ENCODE measurements at regions not wholly inside any gene's neighbourhood (a gene's known extent, or its start where the extent isn't known, plus 50 kb on each side); places are given as distances from the start of the nearest gene placed in this dataset.

DNA sequence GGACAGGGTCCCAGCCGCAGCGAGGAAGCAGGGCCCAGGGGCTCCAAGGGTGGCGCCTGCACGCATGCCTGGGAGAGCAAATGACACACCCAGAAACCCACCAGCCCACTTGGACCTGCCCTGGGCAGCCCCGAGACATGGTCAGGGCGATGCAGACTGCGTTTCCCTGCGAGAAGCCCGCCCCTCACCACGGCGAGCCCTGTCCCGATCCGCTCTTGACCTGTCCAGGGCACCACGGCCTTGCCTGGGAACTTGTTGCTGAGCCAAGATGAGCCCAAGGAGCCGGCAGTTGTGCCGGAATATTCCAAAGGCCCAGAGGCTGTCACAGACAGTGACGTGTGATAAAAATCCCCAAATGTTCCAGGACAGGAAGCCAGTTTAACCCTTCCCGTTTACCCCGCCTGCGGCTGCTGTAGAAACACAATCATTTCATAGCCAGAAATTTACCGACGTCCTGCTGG, 78.1 kb downstream of the SIK1 start:
- intact Hi-C loops (cut with micrococcal nuclease) = no loop called here
- no peaks in the 10 kb centered on the region for H3K27me3 ChIP-seq (ENCODE audit: control insufficient read depth in 2 of 2, insufficient read depth in 2 of 2, low read length in 2 of 2)
- TF ChIP-seq FOS (IDR thresholded peaks at IDR 0.05; ENCODE audit: borderline replicate concordance, insufficient read depth, low read length) (no peak), GATA2 (IDR thresholded peaks at IDR 0.05; ENCODE audit: insufficient read depth, insufficient read length, low read depth, low read length) (no peak), POLR2AphosphoS5 (IDR thresholded peaks at IDR 0.05; ENCODE audit: insufficient read depth, low read depth, low read length) (no peak), MYC (IDR thresholded peaks at IDR 0.05; ENCODE audit: low read depth, low read length) (no peak)
- TF ChIP-seq, protein P1, sequence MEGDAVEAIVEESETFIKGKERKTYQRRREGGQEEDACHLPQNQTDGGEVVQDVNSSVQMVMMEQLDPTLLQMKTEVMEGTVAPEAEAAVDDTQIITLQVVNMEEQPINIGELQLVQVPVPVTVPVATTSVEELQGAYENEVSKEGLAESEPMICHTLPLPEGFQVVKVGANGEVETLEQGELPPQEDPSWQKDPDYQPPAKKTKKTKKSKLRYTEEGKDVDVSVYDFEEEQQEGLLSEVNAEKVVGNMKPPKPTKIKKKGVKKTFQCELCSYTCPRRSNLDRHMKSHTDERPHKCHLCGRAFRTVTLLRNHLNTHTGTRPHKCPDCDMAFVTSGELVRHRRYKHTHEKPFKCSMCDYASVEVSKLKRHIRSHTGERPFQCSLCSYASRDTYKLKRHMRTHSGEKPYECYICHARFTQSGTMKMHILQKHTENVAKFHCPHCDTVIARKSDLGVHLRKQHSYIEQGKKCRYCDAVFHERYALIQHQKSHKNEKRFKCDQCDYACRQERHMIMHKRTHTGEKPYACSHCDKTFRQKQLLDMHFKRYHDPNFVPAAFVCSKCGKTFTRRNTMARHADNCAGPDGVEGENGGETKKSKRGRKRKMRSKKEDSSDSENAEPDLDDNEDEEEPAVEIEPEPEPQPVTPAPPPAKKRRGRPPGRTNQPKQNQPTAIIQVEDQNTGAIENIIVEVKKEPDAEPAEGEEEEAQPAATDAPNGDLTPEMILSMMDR (IDR thresholded peaks at IDR 0.05; ENCODE audit: extremely low read depth in 1 of 2, insufficient read depth in 1 of 2, low read depth in 1 of 2, low read length in 2 of 2) = no peak
- TF ChIP-seq, protein P2, sequence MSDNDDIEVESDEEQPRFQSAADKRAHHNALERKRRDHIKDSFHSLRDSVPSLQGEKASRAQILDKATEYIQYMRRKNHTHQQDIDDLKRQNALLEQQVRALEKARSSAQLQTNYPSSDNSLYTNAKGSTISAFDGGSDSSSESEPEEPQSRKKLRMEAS (IDR thresholded peaks at IDR 0.05; ENCODE audit: insufficient read depth, insufficient read length) = no peak
- CTCF ChIA-PET = no interaction called here
- H4K20me1 ChIP-seq (replicated peaks; ENCODE audit: control insufficient read depth, extremely low read depth, insufficient read depth, low read length) = no peaks in the 10 kb centered on the region
- POLR2A ChIA-PET = no interaction called here
- peaks cover 19% of the 10 kb centered on the region for H3K4me1 ChIP-seq (ENCODE audit: control insufficient read depth, extremely low read depth, insufficient read depth, low read length)
- peak; percentile 77 for FAIRE-seq
- no peaks in the 10 kb centered on the region for H3K9me1 ChIP-seq (replicated peaks; ENCODE audit: control insufficient read depth, extremely low read depth, insufficient read depth, low read length)
- dilution Hi-C loops (cut with MboI; ENCODE audit: extremely low pct_ligation_motif_present, low sequenced_read_pairs) = no loop called here
- DNase-seq (ENCODE audit: low read depth, low spot score) = peak; percentile 62
- no peaks in the 10 kb centered on the region for H3K36me3 ChIP-seq (ENCODE audit: control insufficient read depth in 2 of 2, extremely low read depth in 1 of 2, insufficient read depth in 2 of 2, low read length in 2 of 2)
- H3K9me3 ChIP-seq (replicated peaks; ENCODE audit: control insufficient read depth, insufficient read depth, low read length) = no peaks in the 10 kb centered on the region
- H2AFZ ChIP-seq (ENCODE audit: low read depth, low read length) = peak overlapping the region; percentile 19
- no peak overlapping the region for H3K4me2 ChIP-seq (ENCODE audit: insufficient read depth, low read length)
- no peak overlapping the region for H3K4me3 ChIP-seq (replicated peaks in 1 of 3; ENCODE audit: insufficient read depth in 1 of 3, low read depth in 1 of 3, low read length in 3 of 3)
- H3K9ac ChIP-seq (replicated peaks; ENCODE audit: extremely low read depth, insufficient read depth, low read length) = peak overlapping the region; percentile 14
- no peaks in the 10 kb centered on the region for H3K79me2 ChIP-seq (ENCODE audit: control insufficient read depth, insufficient read depth, low read length)
- peak overlapping the region; percentile 72 for H3K27ac ChIP-seq (ENCODE audit: insufficient read depth, low read depth, low read length)
- BruUV-seq (replicated peaks) = no TSS peak
